ENCODE measurements at regions not wholly inside any gene's neighbourhood (a gene's known extent, or its start where the extent isn't known, plus 50 kb on each side); places are given as distances from the start of the nearest gene placed in this dataset.
"Not testable (repeated sequence)": the region's sequence is repeated elsewhere in the genome, so short reads cannot be mapped to it uniquely, and the experiment has no call there.

- H2AFZ ChIP-seq; H3K9me2 ChIP-seq (ENCODE audit: insufficient read depth); H3K36me3 Mint-ChIP-seq (ENCODE audit: low read depth); H3K36me3 ChIP-seq (ENCODE audit: insufficient read depth); ATAC-seq; H3K4me1 ChIP-seq (ENCODE audit: insufficient read depth); DNase-seq (ENCODE audit: low spot score); H3K4me2 ChIP-seq; H3K27me3 Mint-ChIP-seq (ENCODE audit: insufficient read depth, low read depth, poor library complexity); H3K4me3 Mint-ChIP-seq; H3K27me3 ChIP-seq (ENCODE audit: insufficient read depth); H3K4me1 Mint-ChIP-seq; H4K20me1 ChIP-seq (replicated peaks; ENCODE audit: insufficient read depth); H3F3A ChIP-seq (replicated peaks; ENCODE audit: low read depth); H3K27ac ChIP-seq (ENCODE audit: low read depth); H3K79me2 ChIP-seq (replicated peaks; ENCODE audit: insufficient read depth); H3K4me3 ChIP-seq; H3K27ac Mint-ChIP-seq: not testable (repeated sequence)
- H3K9me3 Mint-ChIP-seq: peaks cover 23% of the 10 kb centered on the region
Observed at GRCh38 chr15:95153201-95153600, 921.8 kb downstream of the MCTP2 start.

- H3K4me1 Mint-ChIP-seq: no peaks in the 10 kb centered on the region
- Histone ChIP-seq H3K36me3 (ENCODE audit: insufficient read depth) (no peaks in the 10 kb centered on the region), H2AFZ (peak overlapping the region; percentile 90), H3K4me3 (no peak overlapping the region), H4K20me1 (replicated peaks; ENCODE audit: insufficient read depth) (no peaks in the 10 kb centered on the region), H3K27ac (ENCODE audit: low read depth) (no peak overlapping the region), H3K27me3 (ENCODE audit: insufficient read depth) (no peaks in the 10 kb centered on the region), H3K4me1 (ENCODE audit: insufficient read depth) (no peaks in the 10 kb centered on the region), H3K9me2 (ENCODE audit: insufficient read depth) (no peaks in the 10 kb centered on the region; the same call in 1 of the 2 replicates), H3K79me2 (replicated peaks; ENCODE audit: insufficient read depth) (no peaks in the 10 kb centered on the region), H3K4me2 (no peak overlapping the region), H3F3A (replicated peaks; ENCODE audit: low read depth) (no peaks in the 10 kb centered on the region)
- peaks cover 2% of the 10 kb centered on the region for H3K27me3 Mint-ChIP-seq (ENCODE audit: insufficient read depth, low read depth, poor library complexity)
- DNase-seq (ENCODE audit: low spot score): no peak
- peaks cover 5% of the 10 kb centered on the region; the same call in 2 of the 3 replicates for H3K9me3 Mint-ChIP-seq
- H3K36me3 Mint-ChIP-seq (ENCODE audit: low read depth): no peaks in the 10 kb centered on the region
- H3K4me3 Mint-ChIP-seq: no peak overlapping the region
- ATAC-seq: no peak
- TF ChIP-seq ZNF462 (CRISPR knock-in tag; IDR thresholded peaks at IDR 0.05): no peak
- no peak for TF ChIP-seq ZNF114 (CRISPR knock-in tag; IDR thresholded peaks at IDR 0.05)
- TF ChIP-seq REST (IDR thresholded peaks at IDR 0.05; ENCODE audit: unreplicated experiment): no peak
- no peak for TF ChIP-seq ETS1 (IDR thresholded peaks at IDR 0.05)
- TF ChIP-seq EZH2phosphoT487 (IDR thresholded peaks at IDR 0.05; ENCODE audit: unreplicated experiment): no peak
- TF ChIP-seq CTCF (conservative IDR thresholded peaks at IDR 0.05; ENCODE audit: low read depth in 2 of 2): no peak
- TF ChIP-seq NANOG (IDR thresholded peaks at IDR 0.05; ENCODE audit: borderline replicate concordance): no peak
- no peak for TF ChIP-seq STAT1 (IDR thresholded peaks at IDR 0.05; ENCODE audit: unreplicated experiment)
- TF ChIP-seq POLR2AphosphoS5 (IDR thresholded peaks at IDR 0.05; ENCODE audit: low read depth): no peak
- no peak overlapping the region for H3K27ac Mint-ChIP-seq
Observed at GRCh38 chr15:95160316-95160715, 929.0 kb downstream of the MCTP2 start.
